SH-SY5Y (cell line): ENCODE measurements at regions not wholly inside any gene's neighbourhood (a gene's known extent, or its start where the extent isn't known, plus 50 kb on each side); places are given as distances from the start of the nearest gene placed in this dataset.

Experiments used
- GATA2 ChIP-seq: IDR thresholded peaks from 2 replicates; pipeline ENCODE4 v1.6.1; 2011; ENCODE audit warnings: mild to moderate bottlenecking, low read depth, low read length
- GATA3 ChIP-seq: IDR thresholded peaks from 2 replicates; pipeline ENCODE4 v1.6.1; 2011; ENCODE audit warnings: low read depth, mild to moderate bottlenecking, low read length, moderate library complexity

GRCh38 chr2:77823028-77823427, 300.9 kb upstream of the LRRTM4 start:
- TF ChIP-seq GATA2: no peak
- no peak for TF ChIP-seq GATA3

- TF ChIP-seq GATA3: no peak
These were observed 308.9 kb upstream of the LRRTM4 start for GRCh38 chr2:77831060-77831459.

- TF ChIP-seq GATA2: no peak
- TF ChIP-seq GATA3: no peak
These were observed 309.3 kb upstream of the LRRTM4 start for GRCh38 chr2:77831471-77831870.

- TF ChIP-seq GATA3 (no peak), GATA2 (no peak)
These were observed 309.7 kb upstream of the LRRTM4 start for GRCh38 chr2:77831898-77832297.

- no peak for TF ChIP-seq GATA3
- TF ChIP-seq GATA2: no peak
These were observed 312.3 kb upstream of the LRRTM4 start for GRCh38 chr2:77834360-77835002.

GRCh38 chr2:77838441-77838840, 316.3 kb upstream of the LRRTM4 start:
- TF ChIP-seq GATA3 (no peak), GATA2 (no peak)

- TF ChIP-seq GATA3 (no peak), GATA2 (no peak)
These were observed 316.9 kb upstream of the LRRTM4 start for GRCh38 chr2:77839102-77839501.

GRCh38 chr2:77862120-77862519, 339.9 kb upstream of the LRRTM4 start:
- TF ChIP-seq GATA2: no peak
- no peak for TF ChIP-seq GATA3

GRCh38 chr2:77864426-77864825, 342.2 kb upstream of the LRRTM4 start:
- TF ChIP-seq GATA3 (no peak), GATA2 (no peak)

- TF ChIP-seq GATA2 (no peak), GATA3 (no peak)
These were observed 344.5 kb upstream of the LRRTM4 start for GRCh38 chr2:77866661-77867060.

- TF ChIP-seq GATA2: no peak
- TF ChIP-seq GATA3: no peak
These were observed 345.0 kb upstream of the LRRTM4 start for GRCh38 chr2:77867146-77867545.

- TF ChIP-seq GATA3: no peak
These were observed 351.3 kb upstream of the LRRTM4 start for GRCh38 chr2:77873506-77873905.

- no peak for TF ChIP-seq GATA3
- no peak for TF ChIP-seq GATA2
These were observed 388.0 kb upstream of the LRRTM4 start for GRCh38 chr2:77910136-77910535.

- TF ChIP-seq GATA3 (no peak), GATA2 (no peak)
These were observed 398.7 kb upstream of the LRRTM4 start for GRCh38 chr2:77920838-77921366.

GRCh38 chr2:77922567-77922966, 400.4 kb upstream of the LRRTM4 start:
- no peak for TF ChIP-seq GATA3
- no peak for TF ChIP-seq GATA2

GRCh38 chr2:77937366-77937765, 415.2 kb upstream of the LRRTM4 start:
- TF ChIP-seq GATA2: no peak
- no peak for TF ChIP-seq GATA3
